SIG-M5 treated with dmso at 0.1 percent for 504 hours (cell line): ENCODE measurements at regions not wholly inside any gene's neighbourhood (a gene's known extent, or its start where the extent isn't known, plus 50 kb on each side); places are given as distances from the start of the nearest gene placed in this dataset.
A peak's percentile ranks its signal among the peaks of the same experiment; 100 is the strongest.

ENCODE experiments used
- DNase-seq: peaks from one replicate; lab custom pipeline; 2025; ENCODE audit not compliant: unreplicated experiment; lab: John Stamatoyannopoulos, UW

DNA sequence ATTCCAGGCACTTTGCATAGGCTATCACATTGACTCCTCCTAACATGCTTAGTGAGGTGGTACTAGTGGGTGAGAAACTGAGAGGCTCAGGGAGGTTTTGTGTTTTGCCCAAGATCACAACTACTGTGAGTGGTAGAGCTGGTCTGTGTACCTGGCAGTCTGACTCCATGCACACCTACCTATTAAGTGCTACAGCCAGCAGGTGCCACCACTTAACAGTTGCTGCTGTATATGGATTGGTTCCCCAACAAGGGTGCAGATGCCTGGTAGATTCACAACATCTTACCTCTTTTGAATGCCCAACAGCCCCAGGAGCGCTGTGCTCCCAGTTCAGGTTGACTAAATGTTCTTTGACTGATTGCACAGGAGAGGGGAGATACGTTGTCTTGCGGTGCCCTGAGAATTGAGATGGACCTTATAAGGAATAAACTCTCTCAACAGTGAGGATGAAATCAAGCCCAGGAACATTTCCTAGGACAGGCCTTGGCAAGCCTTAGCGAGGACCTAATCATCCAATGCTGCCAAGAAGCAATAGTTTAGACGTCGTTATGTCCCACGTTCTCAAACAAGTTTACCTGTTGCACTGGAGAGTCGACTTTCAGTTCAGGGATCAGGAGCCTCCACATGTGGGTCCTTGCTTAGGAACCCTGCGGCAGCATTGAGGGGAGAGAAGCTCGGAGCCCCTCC is 78.9 kb upstream of the F3 start:
- no peak for DNase-seq

DNA sequence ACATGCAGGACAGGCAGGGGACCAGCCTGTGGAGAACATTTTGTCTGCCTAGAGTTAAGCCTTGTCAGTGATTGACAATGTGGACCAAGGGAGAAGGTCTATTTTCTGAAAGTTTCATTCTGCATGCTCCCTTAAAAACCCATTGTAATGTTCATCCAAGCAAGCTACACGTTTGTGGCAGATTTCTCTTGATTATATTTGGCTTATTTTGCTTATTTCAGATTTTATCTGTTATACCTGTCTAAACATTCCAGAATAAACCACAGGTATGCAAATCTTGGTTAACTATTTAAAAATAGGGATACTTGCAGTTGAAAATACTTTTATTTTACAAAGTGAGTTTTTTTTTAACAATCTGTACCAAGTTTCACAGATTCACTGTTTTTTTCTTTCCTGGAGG is 78.2 kb upstream of the F3 start:
- DNase-seq, result no peak

DNA sequence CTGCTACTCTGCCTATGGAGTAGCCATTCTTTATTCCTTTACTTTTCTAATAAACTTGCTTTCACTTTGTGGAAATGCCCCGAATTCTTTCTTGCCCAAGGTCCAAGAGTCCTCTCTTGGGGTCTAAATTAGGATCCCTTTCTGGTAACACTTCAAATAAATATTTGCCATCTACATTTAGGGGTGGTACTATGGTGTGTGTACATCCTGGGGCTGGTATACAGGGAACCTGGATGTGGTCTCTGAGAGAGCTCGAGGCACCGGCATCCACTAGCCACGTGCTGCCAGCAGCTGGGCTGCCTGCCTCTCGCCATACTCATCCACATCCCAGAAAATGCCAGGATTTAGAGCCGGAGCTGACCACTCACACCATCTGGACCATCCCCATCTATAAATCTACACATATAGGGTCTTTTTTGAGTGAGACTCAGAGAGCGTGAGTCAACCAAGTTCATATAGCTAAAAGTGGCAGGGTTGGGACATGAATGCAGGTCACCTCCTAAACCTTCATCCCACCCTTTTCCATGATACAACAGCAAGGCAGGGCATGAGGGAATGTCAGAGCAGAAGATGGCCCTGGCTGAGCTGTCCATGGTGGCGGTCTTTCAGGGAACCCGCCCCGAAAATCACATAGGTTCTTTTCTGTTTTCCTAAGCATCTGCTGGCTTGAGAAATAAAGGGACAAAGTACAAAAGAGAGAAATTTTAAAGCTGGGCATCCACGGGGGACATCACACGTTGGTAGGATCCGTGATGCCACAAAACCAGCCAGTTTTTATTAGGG is 76.6 kb upstream of the F3 start:
- DNase-seq, result no peak

DNA sequence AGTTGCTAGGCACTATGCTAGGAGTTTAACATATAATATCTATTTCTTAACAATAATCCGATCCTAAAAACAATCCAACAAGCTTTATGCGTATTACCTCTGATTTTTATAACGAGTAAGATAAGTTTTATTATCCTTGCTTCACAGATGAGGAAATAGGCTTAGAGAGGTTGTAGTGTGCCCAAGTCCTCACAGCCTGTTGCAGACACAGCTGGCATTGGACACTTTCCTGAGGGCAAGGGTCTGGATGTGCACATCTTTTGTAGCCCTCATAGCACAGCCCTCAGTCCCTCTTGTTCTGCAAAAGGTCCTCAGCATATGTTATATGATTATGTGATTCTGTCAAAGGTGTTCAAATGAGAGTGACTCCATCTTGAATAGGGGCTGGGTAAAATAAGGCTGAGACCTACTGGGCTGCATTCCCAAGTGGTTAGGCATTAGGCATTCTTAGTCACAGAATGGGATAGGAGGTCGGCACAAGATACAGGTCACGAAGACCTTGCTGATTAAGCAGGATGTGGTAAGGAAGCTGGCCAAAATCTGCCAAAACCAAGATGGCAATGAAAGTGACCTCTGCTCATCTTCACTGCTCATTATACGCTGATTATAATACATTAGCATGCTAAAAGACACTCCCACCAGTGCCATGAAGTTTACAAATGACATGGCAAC is 75.7 kb upstream of the F3 start:
- DNase-seq, result no peak

DNA sequence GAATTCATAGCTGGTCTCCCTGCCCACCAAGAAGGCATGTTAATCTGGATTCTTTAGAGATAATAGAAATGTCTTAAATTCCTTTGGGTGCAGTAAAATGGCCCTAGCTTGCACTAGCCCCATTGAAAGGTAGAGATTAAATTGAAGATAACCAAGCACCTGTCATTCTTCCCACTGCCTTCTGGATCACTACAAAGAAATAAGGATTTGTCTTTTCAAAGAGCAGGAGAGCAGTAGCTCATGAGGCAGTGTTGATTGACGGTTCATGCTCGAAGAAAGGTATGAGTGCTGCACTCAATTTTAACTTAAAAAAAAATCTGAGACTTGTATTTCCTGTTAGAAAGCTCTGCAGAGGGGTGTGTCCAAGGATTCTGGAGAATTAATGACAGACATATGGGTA is 74.9 kb upstream of the F3 start:
- DNase-seq, result no peak

DNA sequence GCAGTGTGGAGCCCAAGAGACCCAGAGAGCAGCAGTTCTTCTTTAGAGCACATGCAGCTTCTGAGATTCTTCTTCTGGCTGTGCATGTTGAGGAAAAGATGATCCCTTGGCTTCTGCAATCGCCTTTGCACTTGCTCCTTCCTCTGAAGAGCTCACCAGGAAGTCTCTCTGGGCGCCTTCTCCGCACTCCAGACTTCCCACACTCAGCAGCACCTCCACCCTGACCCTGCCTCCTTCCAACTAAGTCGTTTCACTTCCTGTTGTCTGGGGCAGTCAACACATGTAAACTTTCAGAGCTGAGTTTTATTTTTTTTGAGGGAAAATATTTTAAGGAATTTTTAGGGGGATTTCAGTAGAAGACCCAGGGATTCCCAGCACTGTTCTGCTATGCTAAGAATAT is 73.4 kb upstream of the F3 start:
- peak; percentile 85 for DNase-seq

DNA sequence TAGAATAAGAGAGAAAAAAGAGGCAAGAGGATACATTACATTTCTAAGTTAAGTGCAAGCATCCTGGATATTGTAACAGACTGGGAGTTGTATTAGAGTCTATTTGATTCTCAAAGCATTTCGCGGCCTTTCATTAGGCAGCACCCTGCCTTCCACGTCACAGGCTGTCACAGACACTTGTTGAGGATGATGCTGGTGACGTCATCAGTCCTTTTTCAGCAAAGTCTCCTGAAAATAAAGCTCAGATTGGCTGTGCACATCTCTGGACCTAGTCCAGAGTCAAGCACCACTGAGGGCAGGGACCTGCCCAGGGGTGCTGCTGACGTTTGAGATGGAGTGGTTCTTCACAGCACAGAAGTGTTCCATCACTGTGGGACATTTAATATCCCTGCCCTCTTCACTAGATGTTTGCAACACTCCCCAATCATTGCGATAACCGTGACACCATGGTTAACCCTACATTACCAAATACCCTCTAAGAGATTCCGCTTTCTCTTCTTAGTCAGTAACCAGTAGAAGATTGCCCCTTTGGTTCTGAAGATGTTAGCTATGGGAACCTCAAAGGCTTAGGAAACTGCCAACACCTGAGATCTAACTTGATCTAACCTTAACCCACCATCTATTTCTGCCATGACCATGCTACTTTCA is 72.7 kb upstream of the F3 start:
- DNase-seq, result peak; percentile 89

DNA sequence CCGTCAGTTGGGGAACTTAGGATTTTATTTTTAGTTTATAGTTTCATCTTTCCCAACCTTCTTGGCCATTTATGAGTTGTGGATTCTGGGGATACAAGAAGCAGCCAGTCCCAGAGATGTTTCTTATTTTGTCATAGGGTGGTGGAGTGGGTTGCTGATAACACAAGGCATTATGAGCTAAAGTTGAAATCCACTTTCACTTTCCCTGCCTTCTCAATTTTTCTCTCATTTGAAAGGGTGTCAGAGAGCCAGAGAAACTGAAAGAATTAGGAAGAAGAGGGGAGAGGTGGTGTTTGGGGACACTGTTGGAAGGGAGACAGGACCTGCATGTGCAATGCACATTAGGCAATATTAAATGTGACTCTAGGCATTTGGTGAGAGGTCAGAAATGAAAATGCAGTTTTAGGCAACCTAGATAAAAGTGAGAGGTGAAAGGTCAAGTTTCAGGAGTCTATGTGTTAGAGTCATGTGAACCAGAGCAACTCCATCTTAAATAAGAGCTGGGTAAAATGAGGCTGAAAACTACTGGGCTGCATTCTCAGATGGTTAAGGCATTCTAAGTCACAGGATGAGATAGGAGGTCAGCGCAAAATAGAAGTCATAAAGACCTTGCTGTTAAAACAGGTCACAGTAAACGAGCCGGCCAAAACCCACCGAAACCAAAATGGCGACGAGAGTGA is 71.1 kb upstream of the F3 start:
- peak; percentile 47 for DNase-seq

DNA sequence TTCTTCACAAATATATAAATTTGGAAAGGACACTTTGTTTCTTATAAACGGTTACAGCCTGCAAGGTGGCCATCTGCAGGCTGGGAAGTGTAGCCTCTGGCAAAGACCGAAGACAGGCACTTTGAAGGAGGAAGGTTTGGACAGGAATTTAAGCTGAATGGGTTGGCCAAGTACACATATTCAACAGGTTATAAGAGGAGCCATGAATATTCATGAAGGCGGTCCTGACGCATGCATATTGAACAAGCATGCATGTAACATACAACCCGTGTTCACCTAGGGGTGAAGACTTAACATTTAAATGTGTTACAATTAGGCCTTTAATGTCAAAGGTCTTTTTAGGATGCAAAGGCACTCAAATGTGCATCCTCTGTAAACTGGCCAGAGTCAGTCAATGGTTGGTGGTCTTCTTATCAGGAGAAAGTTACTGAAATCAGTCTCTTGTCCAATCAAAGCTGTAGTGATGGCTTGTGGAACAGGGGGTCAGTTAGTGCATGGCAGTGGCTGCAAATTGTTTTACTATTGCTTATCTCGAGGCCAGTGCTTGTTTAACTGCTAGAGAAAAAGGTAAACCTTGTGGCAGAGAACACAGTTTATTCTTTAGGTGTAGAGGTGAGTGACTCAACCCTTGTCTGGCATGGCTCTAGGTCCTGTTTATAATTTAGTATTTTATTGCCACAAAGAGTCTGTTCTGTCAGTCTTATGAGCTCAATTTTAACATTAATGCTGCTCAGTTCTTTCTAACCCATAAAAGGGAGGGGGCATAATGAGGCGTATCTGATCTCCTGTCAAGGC is 70.3 kb upstream of the F3 start:
- no peak for DNase-seq

DNA sequence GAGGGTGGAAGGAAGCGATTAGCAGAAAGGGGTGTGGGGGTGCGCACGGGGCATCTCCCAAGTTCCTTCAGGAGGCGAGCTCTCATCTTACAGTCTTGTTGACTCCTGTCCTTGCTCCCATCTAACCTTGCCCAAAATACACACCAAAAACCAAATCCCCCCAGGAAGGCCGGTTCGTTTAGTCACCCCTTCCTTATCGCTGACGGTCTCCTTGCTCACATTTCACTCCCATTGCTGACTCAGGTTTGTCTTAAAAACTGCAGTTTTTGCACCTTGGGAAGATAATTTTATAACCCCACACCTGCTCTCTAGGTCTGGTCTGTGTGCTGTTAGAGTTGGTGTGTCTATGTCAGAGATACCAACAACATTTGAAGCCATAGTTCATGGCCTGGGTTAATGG is 68.1 kb upstream of the F3 start:
- no peak for DNase-seq

DNA sequence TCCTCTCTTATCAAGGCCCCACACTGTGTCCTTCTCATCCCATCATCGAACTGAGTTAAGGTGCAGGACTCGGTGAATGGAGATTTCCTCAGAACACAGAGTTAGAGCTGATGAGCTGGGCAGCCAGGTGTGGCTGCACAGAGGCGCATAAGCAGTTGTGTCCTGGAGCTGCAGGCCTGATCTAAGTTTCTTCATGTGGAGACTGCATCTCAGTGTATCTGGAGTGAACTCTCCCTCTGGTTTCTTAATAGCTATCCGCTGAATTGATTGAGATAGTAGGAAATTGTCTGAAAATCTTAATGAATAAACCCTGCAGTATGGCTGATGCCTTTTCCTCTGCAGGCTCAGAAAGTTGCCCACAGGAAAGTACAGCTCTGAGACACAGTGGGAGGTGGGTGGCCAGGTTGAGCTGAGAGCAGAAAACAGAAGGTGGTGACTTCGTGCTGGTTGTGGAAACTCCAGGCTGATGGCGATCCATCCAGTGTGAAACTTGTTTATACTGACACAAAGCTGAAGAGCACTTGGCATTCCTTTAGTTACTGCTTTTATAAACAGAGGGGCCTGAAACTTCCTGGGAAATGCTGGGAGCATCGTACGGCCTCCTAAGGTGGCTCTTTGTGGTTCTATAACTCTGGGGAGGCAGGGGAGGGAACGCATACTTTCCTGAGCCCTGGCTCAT is 67.4 kb upstream of the F3 start:
- DNase-seq, result no peak

DNA sequence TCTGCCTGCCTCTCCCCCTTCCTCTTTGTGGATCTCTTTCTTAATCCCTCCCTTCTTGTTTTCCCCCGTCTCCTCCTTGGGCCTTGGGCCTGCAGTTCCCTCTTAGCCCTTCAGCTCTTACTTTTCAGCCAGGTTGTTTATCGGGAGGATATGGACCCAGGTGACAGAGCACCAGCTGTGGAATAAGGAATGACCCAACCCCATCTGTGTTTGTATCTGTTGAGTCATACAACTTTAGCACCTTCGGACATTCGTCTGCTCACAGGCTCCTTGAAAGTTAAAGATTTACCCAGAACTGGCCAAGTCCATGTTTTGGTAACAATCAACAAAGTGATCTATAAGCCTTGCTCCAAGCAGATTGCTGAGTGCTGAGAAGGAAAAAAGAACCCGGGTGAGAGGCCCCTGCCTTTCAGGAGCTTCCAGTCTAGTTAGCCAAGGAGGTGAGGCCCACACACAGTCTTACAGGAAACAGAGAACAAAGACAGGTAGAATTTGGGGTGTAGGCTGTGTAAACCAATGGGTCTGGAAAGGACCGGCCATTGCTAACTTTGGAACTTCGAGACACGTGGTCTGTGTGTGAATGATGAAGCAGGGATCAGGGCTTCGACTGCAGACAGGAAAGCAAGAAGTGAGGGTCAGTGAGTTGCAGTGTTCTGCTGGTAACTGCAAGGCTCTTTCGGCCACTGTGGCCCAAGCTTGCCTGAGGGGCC is 66.7 kb upstream of the F3 start:
- peak; percentile 18 for DNase-seq

DNA sequence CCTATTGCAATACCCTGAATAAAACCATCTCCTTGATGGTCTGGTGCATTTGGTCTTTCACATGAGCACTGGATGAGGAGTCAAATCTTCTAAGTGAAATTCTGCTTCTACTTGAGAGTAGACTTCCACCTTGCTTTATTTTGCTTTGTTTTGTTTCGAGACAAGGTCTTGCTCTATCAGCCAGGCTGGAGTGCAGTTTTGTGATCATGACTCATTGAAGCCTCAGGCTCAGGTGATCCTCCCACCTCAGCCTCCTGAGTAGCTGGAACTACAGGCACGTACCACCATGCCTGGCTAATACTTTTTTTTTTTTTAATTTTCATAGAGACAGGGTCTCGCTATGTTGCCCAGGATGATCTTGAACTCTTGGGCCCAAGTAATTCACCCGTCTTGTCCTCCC is 65.8 kb upstream of the F3 start:
- no peak for DNase-seq

DNA sequence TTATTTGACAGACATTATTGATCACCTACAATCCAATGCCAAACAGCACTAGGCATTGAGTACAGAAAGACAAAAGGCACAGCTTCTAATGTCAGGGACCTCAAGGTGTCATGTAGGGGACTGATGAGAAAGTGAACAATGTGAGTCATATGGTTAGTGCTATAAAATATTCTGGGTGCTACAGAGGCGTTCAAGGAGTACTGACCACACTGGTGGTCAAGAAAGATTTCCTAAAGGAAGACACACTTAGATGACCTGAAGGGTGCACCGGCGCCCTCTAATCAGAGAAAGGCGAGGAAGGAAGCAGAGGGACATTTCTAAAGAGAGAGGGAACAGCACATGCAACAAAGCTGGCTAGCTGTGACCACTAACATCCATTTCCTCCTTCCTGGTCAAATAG is 64.9 kb upstream of the F3 start:
- no peak for DNase-seq

DNA sequence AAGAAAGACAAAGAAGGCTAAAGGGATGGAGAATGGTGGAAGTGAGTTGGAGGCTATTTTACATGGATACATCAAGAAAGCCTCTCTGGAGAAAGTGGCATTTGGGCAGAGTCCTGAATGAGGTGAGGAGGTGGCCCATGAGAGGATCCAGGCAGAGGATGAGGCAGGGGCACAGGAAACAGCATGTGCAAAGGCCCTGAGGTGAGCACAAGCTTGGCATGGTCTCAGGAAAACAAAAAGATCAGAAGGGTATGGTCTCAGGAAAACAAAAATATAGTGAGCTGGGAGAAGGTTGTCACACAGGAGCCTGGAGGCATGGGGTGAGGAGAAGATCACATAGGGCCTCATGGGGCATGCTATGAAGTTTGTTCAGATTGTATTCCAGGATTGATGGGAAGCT is 62.1 kb upstream of the F3 start:
- DNase-seq, result no peak

DNA sequence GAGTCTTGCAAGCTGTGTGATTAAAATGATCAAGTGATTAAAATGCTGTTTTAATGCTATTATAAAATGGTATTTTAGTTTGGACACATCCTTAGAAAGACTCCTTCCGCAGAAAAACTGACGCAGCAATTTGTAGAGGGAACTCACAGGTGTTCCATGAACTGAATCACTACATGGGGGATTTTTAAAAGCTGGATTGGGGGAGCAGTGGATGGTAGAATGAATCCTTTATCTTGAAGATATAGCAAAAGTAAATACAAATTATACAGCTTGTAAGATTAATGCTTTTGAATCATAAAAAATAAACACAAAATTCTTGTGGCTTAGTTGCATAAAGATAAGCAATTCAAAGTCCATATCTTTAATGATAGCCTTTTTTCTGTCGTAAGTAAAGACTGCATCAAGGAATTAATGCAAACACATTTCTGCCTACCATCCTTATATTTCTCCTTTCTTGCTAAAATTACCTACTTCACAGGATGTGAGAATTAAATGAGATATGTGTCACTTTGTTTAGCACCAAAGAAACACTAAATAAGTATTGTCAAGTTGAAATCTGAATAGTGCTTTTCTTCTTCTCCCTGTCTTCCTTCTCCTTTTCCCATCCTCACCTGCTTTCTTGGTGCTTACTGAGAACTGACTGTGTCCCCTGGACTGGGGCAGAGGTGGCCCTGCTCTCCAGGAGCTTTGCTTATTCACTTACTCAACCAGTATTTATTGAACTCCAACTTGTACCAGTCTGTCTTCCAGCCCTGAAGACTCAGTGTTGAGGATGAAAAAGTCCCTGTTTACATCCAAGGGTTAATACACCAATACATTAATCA is 61.5 kb upstream of the F3 start:
- DNase-seq, result peak; percentile 84

DNA sequence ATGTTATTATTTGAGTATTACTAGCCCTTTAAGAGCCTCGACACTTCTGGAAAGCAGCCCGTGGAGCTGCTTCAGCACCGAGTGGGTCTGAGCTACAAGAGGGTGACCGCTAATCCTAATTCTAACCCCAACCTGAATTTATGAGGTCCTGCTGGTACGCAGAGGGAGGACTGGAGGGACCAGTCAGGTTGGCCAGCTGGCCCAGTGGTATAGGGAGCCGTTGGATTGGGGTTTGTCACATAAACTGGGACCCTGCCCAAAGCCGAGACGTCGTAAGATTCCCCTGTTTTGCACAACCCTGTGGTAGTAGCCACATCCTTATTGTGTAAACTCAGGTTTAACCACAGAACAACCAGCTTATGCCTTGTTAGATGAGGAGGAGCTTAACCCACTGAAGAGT is 60.8 kb upstream of the F3 start:
- peak; percentile 94 for DNase-seq

DNA sequence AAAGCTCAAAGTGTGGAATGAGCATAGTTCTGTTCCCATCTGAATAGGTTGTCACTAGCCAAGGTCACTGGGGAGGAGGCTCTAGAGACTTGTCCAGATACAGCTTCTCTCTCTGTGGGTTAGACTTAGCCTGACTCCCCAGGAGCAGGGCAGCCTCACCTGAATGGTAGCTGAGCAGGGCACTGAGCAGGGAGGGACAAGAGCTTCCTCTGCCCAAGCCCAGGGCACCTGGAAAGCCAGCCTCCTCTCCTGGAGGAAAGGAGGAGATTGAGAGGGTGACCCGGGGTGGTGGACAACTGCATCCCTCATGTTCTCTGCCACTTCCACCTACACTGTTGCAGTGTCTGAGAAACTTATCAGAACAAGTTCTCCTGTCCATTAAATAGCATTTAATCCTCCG is 59.0 kb upstream of the F3 start:
- no peak for DNase-seq
